B cell (primary cell): ENCODE measurements at regions not wholly inside any gene's neighbourhood (a gene's known extent, or its start where the extent isn't known, plus 50 kb on each side); places are given as distances from the start of the nearest gene placed in this dataset.

Experiments used
- ATAC-seq: fragments of 200-7000 bp; cut with Tn5 transposase; one replicate; pipeline ENCODE4 v1.10.0; 2021; ENCODE audit warnings: low read depth, mild to moderate bottlenecking, moderate number of reproducible peaks, moderate library complexity
- CTCF ChIA-PET: fragments of 350-600 bp; sonication (Branson Sonifier 250); formaldehyde crosslinking; loops from one replicate; lab custom pipeline; 2021; ENCODE audit warnings: antibody characterized with exemption, inconsistent platforms; lab: Charles Lee
- POLR2A ChIA-PET: fragments of 350-600 bp; sonication (Branson Sonifier 250); formaldehyde crosslinking; loops from one replicate; lab custom pipeline; 2021; ENCODE audit warnings: antibody characterized with exemption; lab: Charles Lee
- DNase-seq: peaks from one replicate; pipeline ENCODE4 v3.0.0; 2013
- H2AFZ ChIP-seq: 2 replicates; pipeline ENCODE4 v1.6.1; 2012; ENCODE audit warnings: mild to moderate bottlenecking, low read depth, low read length; ENCODE audit not compliant: insufficient read depth, poor library complexity, severe bottlenecking
- H3K27ac ChIP-seq, 2 donors: 1 replicate in 1 of 2; 2 replicates in 1 of 2; pipeline ENCODE4 v1.5.1; 2012 to 2013; ENCODE audit warnings: low read length in 2 of 2, mild to moderate bottlenecking in 2 of 2, moderate library complexity in 1 of 2
- H3K27me3 ChIP-seq, 4 experiments: fragments of 200-600 bp in 1 of 4; sonication (generic) in 1 of 4; replicated peaks in 1 of 4; 1 replicate in 2 of 4; 2 replicates in 2 of 4; pipeline versions ENCODE4 v1.6.1 to v1.7.0; 2013 to 2016; ENCODE audit warnings: low read length in 3 of 4, mild to moderate bottlenecking in 2 of 4, mixed read lengths in 1 of 4, moderate library complexity in 1 of 4; ENCODE audit not compliant: insufficient read depth in 4 of 4, control insufficient read depth in 3 of 4; ENCODE audit errors: control extremely low read depth in 1 of 4
- H3K36me3 ChIP-seq, 2 experiments: replicated peaks in 1 of 2; 1 replicate in 1 of 2; 2 replicates in 1 of 2; pipeline versions ENCODE4 v1.6.1 to v1.7.1; 2013; ENCODE audit warnings: low read length in 1 of 2; ENCODE audit not compliant: insufficient read depth in 2 of 2, control insufficient read depth in 1 of 2; ENCODE audit errors: control extremely low read depth in 1 of 2, extremely low read depth in 1 of 2
- H3K4me1 ChIP-seq, 2 donors: fragments of 200-600 bp in 1 of 2; sonication (generic) in 1 of 2; 1 replicate in 1 of 2; 2 replicates in 1 of 2; pipeline versions ENCODE4 v1.5.1 to v1.6.1; 2013 to 2017; ENCODE audit warnings: low read length in 2 of 2; ENCODE audit not compliant: control insufficient read depth in 2 of 2, insufficient read depth in 2 of 2
- H3K4me2 ChIP-seq: replicated peaks from 2 replicates; pipeline ENCODE3; 2012; ENCODE audit warnings: mild to moderate bottlenecking, low read depth, low read length; ENCODE audit not compliant: poor library complexity, severe bottlenecking
- H3K4me3 ChIP-seq, 5 experiments: fragments of 200-600 bp in 1 of 5; sonication (generic) in 1 of 5; 1 replicate in 3 of 5; 2 replicates in 2 of 5; pipeline versions ENCODE4 v1.5.1 to v1.7.0; 2011 to 2016; ENCODE audit warnings: low read length in 4 of 5, mild to moderate bottlenecking in 4 of 5, low read depth in 2 of 5, control low read depth in 1 of 5, moderate library complexity in 1 of 5; ENCODE audit not compliant: insufficient read depth in 1 of 5; ENCODE audit errors: control extremely low read depth in 1 of 5, extremely low read depth in 1 of 5
- H3K79me2 ChIP-seq: fragments of 200-600 bp; sonication (generic); one replicate; pipeline ENCODE4 v1.6.0; 2016; ENCODE audit warnings: low read length; ENCODE audit not compliant: control insufficient read depth, insufficient read depth
- H3K9ac ChIP-seq: fragments of 200-600 bp; sonication (generic); 2 replicates; pipeline ENCODE4 v1.6.1; 2017; ENCODE audit warnings: mild to moderate bottlenecking, low read length, moderate library complexity
- H3K9me3 ChIP-seq, 3 donors: one replicate each; pipeline versions ENCODE4 v1.6.1 to v1.7.1; 2013; ENCODE audit warnings: low read length in 2 of 3; ENCODE audit not compliant: control insufficient read depth in 2 of 3, insufficient read depth in 1 of 3; ENCODE audit errors: control extremely low read depth in 1 of 3
- H4K20me1 ChIP-seq: 2 replicates; pipeline ENCODE4 v1.6.0; 2012; ENCODE audit warnings: mild to moderate bottlenecking, low read length; ENCODE audit not compliant: insufficient read depth, control insufficient read depth, poor library complexity, severe bottlenecking
- H3K27ac Mint-ChIP-seq: one replicate; pipeline ENCODE4 v1.8.0; 2021; ENCODE audit warnings: mixed read lengths
- H3K27me3 Mint-ChIP-seq: one replicate; pipeline ENCODE4 v1.8.0; 2021; ENCODE audit warnings: mixed read lengths
- H3K4me1 Mint-ChIP-seq: one replicate; pipeline ENCODE4 v1.8.0; 2021; ENCODE audit warnings: mixed read lengths
- H3K4me3 Mint-ChIP-seq: one replicate; pipeline ENCODE4 v1.8.0; 2021; ENCODE audit warnings: mixed read lengths
- H3K9me3 Mint-ChIP-seq: one replicate; pipeline ENCODE4 v1.8.0; 2022; ENCODE audit warnings: mixed read lengths; ENCODE audit not compliant: insufficient read depth
- CTCF ChIP-seq: fragments of 200-600 bp; IDR thresholded peaks from one replicate; pipeline ENCODE4 v1.8.0; 2022; ENCODE audit warnings: antibody characterized with exemption, mild to moderate bottlenecking
- EZH2 ChIP-seq: IDR thresholded peaks from 2 replicates; pipeline ENCODE4 v1.6.1; 2012; ENCODE audit warnings: borderline replicate concordance, low read depth, mild to moderate bottlenecking, moderate library complexity, low read length; ENCODE audit not compliant: insufficient read depth, poor library complexity, severe bottlenecking
- WGBS: methylation state at CpG from one replicate; pipeline ENCODE4 v1.1.5; 2013; ENCODE audit warnings: missing lambda C conversion rate; ENCODE audit not compliant: insufficient coverage; 5-methylcytosine and 5-hydroxymethylcytosine counted together
- intact Hi-C: fragments of 100-400 bp; cut with micrococcal nuclease; formaldehyde crosslinking; loops from one replicate; pipeline ENCODE4 v1.10.0; 2022

GRCh38 chr6:104630522-104630921 is 229.2 kb downstream of the HACE1 start:
- no peaks in the 10 kb centered on the region for H3K79me2 ChIP-seq
- no peaks in the 10 kb centered on the region for H4K20me1 ChIP-seq
- intact Hi-C loops: no loop called here
- H3K9ac ChIP-seq: no peak overlapping the region
- DNase-seq (no peak), ATAC-seq (no peak)
- H3K27ac ChIP-seq: no peak overlapping the region
- no peak overlapping the region for H2AFZ ChIP-seq
- Mint-ChIP-seq H3K4me3 (no peak overlapping the region), H3K4me1 (no peaks in the 10 kb centered on the region), H3K27ac (no peak overlapping the region), H3K27me3 (peaks cover 9% of the 10 kb centered on the region), H3K9me3 (no peaks in the 10 kb centered on the region)
- H3K4me2 ChIP-seq: no peak overlapping the region
- H3K36me3 ChIP-seq: no peaks in the 10 kb centered on the region
- no CpG with 5 or more reads among the region's 3 CpGs for WGBS
- H3K4me1 ChIP-seq: no peaks in the 10 kb centered on the region
- H3K4me3 ChIP-seq: no peak overlapping the region
- H3K27me3 ChIP-seq: no peaks in the 10 kb centered on the region
- TF ChIP-seq CTCF (no peak), EZH2 (no peak)
- ChIA-PET POLR2A (no interaction called here), CTCF (no interaction called here)
- peaks cover 0 to 1% (median 0%) of the 10 kb centered on the region in 3 donors for H3K9me3 ChIP-seq

GRCh38 chr6:104629826-104630225 is 229.9 kb downstream of the HACE1 start:
- ATAC-seq: no peak
- H3K36me3 ChIP-seq: no peaks in the 10 kb centered on the region
- 100% methylated on average over 1 of the region's 4 CpGs for WGBS
- peaks cover 9% of the 10 kb centered on the region for H3K27me3 Mint-ChIP-seq
- no peaks in the 10 kb centered on the region for H4K20me1 ChIP-seq
- no peak overlapping the region for H3K9ac ChIP-seq
- H3K9me3 Mint-ChIP-seq: no peaks in the 10 kb centered on the region
- H3K27ac ChIP-seq: no peak overlapping the region
- no peak overlapping the region for H3K4me2 ChIP-seq
- no peak overlapping the region for H3K4me3 ChIP-seq
- POLR2A ChIA-PET: no interaction called here
- H3K4me1 Mint-ChIP-seq: no peaks in the 10 kb centered on the region
- CTCF ChIA-PET: no interaction called here
- TF ChIP-seq EZH2 (no peak), CTCF (no peak)
- no peak for DNase-seq
- H2AFZ ChIP-seq: no peak overlapping the region
- intact Hi-C loops: no loop called here
- no peaks in the 10 kb centered on the region for H3K4me1 ChIP-seq
- no peaks in the 10 kb centered on the region for H3K79me2 ChIP-seq
- H3K9me3 ChIP-seq: no peaks in the 10 kb centered on the region
- no peak overlapping the region for H3K4me3 Mint-ChIP-seq
- no peaks in the 10 kb centered on the region for H3K27me3 ChIP-seq
- no peak overlapping the region for H3K27ac Mint-ChIP-seq
